ENCODE measurements at regions not wholly inside any gene's neighbourhood (a gene's known extent, or its start where the extent isn't known, plus 50 kb on each side); places are given as distances from the start of the nearest gene placed in this dataset.

DNA sequence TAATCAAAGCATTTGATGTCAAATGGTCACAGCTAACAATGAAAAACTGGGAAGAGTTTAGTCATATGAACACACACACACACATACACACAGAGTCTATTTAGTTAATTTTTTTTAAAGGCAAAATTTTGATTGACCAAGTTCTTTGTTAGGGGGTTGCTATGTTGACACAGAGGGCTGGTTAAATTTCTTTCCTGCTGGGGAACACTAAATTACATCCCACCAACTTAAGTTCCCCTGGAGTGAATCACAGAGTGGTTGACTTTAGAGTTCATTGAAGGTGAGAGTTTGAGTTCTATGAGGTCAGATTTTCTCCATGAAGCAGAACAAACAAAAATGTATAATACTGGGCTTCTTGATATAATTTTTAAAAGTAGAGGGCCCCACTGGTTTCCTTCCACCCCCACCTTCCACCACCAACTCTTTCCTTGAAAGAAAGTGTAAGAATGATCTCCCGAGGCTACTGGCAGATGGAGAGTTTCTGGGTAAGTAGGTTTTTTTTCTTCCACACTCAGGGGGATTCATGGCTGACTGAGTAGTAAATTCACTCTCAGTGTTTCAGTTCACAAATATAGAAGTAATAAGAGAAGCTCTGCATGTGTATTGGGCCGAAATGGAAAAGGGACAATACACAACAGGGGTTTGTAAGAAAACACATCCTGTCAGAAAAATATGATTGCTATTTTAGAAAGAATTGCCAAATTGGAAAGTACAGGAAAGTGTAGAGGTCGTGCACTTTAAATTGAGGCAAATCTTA is 917.0 kb upstream of the LCORL start:
- no peak for FAIRE-seq
- DNase-seq (ENCODE audit: insufficient read length, low spot score) = no peak

DNA sequence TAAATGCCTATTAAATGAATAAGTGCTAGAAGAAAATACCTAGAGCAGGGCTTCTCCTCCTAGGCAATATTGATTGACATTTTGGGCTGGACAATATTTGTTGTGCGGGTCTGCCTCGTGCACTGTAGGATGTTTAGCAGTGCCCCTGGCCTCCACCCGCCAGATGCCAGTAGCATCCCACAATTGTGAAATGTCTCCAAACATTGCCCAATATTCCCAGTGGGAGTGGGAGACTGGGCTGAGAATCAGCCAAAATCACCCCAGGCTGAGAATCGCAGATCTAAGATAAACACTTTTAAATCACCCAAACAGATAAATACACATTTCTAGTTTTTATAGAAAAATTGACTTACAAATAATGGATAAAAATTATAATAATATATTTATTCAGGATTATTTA is 916.2 kb upstream of the LCORL start:
- DNase-seq (ENCODE audit: insufficient read length, low spot score) = no peak
- FAIRE-seq = no peak

DNA sequence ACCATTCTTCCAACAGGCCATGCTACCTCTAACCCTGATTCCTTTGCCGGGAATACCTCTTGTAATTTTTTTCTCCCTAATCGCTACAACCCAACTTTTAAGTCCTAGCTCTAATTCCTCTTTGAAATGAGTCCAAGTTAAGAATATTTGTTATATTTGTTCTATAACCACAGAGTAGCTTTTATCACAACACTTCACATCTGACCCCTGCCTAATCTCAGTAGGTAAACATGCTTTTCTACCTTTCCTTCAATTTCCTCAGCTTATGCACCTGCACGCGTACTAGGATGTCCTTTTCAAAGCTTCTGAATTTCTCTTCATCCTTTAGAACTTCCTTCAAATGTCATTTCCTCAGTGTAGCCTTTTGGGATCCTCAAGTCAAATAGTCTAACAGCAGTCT is 915.5 kb upstream of the LCORL start:
- no peak for FAIRE-seq

DNA sequence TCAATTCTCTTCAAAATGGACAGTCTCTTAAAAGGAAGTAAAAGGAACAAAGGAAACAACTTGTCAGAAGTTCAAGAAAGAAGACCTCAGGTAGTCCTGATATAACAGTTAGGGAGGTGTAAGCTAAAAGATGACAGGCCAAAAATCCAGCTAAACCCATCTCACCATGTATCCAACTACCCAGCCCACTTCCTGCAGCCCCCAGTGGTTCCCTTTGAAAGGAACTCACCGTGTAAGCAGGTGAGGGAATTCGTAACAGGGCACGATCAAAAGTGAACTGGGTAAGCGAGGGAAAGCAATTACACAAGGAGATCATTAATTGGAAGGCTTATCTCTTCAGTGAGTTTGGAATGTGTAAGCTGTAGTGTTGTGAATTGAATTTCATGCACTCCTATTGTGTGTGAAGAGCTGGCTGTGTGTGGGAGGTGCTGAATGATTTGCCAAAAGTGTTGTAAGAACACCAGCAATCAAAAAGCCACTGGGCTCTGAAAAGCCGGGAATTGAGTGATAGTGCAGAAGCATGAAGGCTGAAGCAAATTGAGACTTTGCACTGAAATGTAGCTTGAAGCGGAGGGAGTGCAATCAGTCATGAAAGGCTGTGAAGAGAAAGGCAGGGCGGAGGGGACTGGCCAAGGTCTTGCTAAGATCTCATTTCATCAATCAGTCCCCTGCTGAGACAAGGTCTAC is 914.2 kb upstream of the LCORL start:
- DNase-seq (ENCODE audit: insufficient read length, low spot score) (no peak), FAIRE-seq (no peak)

More for the DNA sequence above, 915.5 kb upstream of the LCORL start:
- no peak for DNase-seq (ENCODE audit: insufficient read length, low spot score)

DNA sequence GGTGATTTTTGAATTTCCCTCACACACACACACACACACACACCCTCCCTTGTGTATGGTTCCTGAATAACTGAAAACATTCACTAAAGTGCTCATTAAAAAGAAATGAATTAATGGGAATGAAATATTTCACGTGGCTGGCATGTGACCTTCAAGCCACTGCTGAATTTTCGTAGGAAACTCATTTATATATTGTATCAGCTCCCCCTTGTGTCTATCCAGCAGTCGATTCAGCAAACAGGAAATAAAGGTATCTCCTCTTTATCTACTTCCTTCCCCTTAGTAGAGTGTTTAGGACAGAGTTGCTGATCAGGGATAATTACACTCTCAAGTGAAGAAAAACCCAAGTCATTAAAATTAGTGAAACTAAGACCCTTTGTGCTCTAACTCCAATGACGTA is 912.6 kb upstream of the LCORL start:
- FAIRE-seq (no peak), DNase-seq (ENCODE audit: insufficient read length, low spot score) (no peak)

DNA sequence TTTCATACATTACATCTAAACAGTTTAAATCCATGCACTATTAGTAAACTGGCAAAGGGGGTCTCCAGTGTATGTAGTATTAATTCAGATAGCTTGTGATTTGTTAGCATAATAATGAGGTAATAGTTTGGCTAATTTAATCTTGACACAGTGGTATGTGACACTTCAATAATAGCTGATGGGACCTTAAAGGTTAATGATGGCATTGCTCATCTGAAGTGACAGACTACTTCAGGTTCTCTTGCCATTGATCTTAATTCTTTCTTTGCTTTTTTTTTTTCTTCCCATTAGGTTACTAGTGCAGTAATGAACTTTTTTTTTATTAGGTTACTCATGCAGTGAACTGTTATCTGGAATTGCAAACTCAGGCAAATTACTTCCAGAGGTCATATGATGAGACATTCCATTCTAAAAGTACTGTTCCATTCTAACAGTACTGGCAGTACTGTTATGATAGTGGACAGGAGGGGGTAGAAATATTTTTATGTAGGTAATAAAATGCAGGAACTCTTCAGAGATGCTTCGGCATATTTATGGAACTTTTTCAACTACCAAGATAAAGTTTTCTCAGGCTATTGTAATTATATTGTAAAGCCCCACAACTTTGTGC is 911.3 kb upstream of the LCORL start:
- FAIRE-seq (no peak), DNase-seq (ENCODE audit: insufficient read length, low spot score) (no peak)

DNA sequence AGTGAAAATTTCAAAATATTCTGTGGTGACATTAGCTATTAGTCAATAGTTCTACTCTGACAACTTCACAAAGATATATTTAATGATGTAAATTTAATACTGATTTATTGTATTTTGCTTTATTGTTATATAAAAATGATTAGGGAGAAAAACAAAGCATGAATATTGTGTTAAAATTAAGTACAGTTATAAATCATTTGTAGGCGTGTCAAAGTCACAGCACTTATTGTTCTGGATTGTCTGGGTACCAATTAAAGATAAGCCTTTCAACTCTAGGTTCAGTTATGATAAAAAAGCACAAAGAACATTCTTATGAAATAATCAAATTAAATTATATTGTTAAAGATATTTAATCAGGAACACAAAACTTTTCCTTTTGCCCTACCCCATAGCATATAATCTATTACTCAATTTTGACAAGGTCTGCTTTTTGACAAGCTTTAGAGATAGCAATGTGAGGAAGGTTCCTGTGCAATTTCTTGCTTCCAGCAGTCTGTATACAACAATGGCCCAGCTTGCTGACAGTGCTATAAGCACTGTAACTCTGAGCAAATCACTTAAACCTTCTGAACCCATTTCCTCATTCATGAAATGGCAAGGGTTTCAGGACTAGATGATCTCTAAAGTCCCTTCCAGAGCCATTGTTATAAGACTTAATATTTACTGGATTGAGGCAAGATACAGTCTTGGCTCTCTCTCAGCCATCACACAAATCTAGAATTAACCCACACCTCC is 910.3 kb upstream of the LCORL start:
- DNase-seq (ENCODE audit: insufficient read length, low spot score) = no peak
- FAIRE-seq = no peak

DNA sequence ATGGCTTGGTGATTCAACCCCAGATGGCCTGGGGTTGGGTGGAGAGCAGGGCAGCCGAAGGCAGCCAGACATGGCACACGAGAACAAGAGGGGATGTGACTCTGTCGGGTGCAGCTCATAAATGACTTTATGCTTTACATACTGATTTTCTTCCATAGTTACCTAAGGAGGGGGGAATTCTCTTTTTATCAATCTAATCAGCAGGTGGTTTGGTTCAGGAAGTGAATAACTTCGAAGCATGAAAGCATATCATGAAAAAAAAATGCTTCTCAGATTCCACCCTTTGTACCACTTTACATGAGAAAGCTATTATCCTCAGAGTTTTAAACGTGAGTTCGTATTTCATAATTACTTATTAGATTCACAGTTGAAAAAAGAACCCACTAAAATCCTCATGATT is 908.9 kb upstream of the LCORL start:
- no peak for FAIRE-seq

DNA sequence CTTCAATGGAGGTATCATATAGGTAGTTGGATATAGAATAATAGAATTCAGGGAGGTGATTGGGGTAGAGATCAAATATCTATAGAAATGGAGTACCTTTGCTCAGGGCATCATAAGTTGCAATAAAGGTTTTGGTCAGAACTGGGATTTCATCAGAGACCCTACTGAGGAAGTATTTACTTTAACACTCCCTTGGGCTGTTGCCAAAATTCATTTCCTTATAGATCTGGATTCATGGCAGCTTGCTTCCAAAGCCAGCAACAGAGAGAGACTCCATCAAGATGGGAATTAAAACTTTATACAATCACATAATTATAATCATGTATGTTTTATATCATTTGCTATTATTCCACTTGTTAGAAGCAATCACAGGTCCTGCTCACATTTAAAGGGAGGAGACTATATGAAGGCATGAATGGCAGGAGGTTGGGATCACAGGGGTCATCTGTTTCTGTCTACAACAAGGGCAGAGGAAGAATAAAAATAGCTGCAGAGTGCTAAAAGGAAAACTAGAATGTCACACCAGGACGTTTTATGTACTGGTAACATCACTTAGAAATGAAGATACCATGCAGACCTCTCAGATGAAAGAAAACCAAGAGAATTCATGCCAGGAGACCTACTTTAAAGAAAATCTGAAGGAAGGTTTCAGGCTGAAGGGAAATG is 902.1 kb upstream of the LCORL start:
- DNase-seq (ENCODE audit: insufficient read length, low spot score) (no peak), FAIRE-seq (no peak)

More for the DNA sequence above, 908.9 kb upstream of the LCORL start:
- DNase-seq (ENCODE audit: insufficient read length, low spot score) = no peak

DNA sequence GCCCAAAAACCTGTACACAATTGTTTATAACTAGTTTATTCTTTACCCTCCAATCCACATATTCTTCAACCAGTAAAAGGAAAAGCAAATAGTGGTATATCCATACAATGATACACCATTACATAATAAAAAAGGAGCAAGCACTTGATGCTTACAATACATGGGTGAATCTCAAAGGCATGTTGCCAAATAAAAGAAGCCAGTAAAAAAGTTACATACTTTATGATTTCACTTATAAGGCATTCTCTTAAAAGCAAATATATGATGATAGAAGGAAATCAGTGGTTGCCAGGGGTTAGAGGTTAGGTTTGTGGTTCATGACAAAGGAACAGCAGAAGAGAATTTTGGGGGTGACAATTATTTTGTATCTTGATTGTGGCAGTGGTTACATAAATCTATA is 896.1 kb upstream of the LCORL start:
- DNase-seq (ENCODE audit: insufficient read length, low spot score) (no peak), FAIRE-seq (no peak)

DNA sequence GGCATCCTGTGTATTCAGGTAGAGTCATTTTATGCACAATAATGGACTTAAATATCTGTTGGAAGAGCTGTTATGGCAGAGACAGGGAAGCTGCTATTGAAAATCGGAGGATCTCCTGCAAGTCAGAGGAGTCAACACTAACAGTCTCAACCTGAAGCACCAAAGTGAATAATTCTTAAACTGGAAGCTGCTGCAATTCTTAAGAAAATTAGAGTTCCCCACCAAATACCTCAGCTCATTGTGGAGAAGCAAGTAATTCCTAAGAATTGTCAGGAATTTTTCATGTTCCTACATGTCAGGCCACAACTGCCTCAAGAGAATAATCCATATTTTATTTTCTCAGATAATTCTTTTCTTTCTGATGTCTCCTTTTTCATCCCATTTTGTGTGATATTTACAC is 892.6 kb upstream of the LCORL start:
- no peak for DNase-seq (ENCODE audit: insufficient read length, low spot score)
- FAIRE-seq = no peak

DNA sequence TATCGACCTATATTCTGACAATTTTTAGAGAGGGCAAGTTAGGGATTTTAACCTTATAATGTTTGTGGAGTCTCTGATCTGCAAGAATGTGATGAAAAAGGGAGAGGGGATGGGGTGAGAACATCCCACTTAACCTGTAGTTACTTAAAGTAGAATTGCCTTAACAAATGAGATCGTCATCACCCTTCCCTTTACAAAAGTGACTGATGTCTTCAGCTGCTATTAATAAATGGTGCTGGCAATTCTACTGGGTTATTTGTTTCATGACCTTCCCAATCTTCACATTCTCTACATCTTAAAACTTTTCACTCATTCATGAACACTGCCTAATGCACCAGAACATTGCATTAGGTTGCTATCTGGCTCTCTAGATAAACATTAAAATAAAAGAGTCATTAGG is 873.4 kb upstream of the LCORL start:
- FAIRE-seq (no peak), DNase-seq (ENCODE audit: insufficient read length, low spot score) (no peak)

DNA sequence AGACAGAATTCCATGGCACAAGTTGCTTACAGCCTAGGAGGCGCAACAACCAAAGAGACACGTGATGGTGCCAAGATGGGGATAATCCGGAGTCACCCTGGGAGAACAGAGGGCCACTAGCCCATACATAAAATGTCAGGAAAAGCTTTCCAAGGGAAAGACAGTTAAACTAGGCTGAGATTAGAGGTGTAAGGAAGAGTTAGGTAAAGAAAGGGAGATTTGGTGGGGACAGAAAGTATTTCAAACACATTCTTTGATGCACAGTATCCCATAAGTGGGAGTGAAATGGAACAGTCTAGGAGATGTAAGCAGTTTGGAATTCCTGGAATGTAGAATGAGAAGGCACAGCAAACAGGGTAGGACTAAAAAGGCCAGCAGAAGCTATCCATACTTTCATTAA is 860.9 kb upstream of the LCORL start:
- DNase-seq (ENCODE audit: insufficient read length, low spot score) (no peak), FAIRE-seq (no peak)

DNA sequence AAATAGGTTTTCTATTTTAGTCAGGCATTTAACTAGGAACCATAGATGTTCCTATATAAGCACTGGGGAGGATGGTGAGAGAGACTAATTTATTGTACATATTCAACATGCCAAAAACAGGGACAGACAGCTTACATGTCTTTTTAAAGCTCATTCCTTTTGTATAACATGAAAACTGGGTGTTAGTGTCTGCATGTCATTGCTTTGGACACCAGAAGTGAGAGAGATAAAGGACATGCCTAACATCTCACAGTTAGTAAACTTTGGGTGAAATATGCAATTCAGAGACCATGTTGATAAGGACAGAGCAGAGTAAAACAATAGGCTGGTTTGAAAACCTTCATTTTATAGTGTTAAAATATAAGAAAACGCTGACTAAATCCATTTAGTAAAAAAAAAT is 860.0 kb upstream of the LCORL start:
- DNase-seq (ENCODE audit: insufficient read length, low spot score) (no peak), FAIRE-seq (no peak)

DNA sequence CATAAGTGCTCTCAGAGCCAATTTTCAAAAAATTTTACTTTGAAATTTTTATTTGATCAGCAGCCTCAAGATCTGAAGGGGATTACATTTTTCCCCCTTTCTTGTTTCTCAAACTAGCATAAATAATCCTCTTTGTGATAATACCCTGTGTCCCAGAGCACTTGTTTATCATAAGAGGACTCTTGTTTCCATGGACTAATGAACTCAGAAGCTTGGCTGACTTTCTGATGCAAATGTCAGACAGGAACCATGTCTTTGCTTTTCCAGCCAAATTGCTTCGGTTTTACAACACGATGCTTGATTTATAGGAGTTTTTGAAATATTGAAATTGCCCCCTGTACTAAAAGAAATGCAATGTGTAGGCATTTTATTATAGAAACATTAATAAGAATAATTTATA is 859.3 kb upstream of the LCORL start:
- FAIRE-seq (no peak), DNase-seq (ENCODE audit: insufficient read length, low spot score) (no peak)

DNA sequence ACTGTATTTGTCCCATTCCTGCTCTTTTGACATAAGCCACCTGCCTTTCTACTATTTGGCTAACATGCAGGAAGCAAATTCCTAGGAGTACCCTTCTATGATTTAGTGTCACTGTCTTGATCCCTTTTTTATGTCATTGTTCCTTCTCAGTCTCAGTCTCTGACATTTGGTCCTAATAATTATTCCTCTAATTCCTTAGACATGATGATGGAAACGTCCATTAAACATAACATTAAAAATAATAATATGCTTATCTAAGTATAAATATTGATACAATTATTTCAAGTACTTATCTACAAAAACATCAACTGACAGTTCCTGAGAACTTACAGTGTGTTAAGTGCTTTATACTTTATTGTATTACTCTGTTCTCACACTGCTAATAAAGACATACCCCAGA is 857.0 kb upstream of the LCORL start:
- DNase-seq (ENCODE audit: insufficient read length, low spot score) (no peak), FAIRE-seq (no peak)

DNA sequence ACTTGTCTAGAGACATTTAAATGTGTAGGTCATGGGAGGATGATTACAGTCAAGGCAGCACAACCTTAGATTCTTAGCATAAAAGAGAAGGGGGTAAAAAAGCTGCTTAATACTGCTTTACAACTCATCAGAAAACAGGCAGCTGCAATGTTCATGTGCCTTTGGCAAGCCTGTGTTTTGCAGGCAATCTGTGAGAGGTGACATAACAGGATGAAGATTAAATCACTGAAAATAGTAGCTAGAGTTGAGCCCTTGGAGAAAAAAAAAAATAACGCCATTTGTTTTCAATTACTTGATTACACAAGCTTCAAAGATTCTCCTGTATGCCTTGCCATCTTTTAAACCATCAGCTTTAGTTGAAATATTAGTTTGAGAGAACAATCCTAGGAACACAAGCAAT is 847.6 kb upstream of the LCORL start:
- no peak for DNase-seq (ENCODE audit: insufficient read length, low spot score)
- FAIRE-seq = no peak

DNA sequence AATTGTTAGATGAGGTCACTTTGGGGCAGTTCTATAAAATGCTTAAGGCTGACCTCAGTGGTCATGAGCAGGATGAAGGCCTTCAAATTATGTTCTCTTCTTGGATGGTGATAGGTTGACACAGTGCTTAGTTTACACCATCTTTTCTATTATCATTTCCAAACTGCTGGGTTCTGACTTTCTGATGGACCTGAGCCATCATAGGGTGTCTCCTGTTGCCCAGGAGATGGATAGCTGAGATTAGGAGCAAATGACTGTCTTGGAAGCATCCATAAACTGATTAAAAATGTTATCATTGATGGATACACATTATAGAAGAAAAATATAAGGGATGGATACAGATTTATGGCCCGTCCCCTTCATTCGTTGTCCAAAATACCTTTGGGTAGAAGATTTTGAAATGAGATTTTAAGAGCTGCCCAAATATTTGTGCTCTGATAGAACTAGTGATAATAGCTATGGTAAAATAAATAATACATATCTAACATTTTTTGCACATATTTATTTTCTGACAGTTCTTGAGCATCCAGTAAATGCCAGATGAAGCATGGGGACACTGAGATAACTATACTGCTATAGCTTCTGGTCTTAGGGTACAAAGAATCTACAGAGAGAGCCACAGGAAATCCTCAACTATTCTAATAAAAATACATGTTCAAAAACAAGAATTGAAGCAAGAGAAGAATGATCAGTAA is 839.4 kb upstream of the LCORL start:
- FAIRE-seq (no peak), DNase-seq (ENCODE audit: insufficient read length, low spot score) (no peak)

DNA sequence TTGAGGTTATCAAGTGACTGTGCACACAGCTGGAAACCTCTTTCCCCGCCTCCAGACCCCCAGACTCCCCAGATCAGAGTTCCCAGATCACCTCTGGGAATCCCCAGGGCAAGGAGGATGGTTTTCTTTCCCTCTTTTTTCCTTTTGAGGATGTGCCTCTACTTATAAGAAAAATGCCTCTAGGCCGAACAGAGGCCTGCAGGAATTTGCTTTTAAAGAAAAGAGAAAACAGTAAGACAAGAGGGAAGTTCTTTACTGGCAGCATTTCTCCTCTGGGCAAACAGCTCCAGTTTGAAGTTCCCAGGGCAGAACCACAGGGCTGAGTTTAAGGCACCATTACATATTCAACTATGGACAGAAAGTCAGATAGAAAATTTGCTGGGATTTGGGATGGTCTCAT is 837.9 kb upstream of the LCORL start:
- DNase-seq (ENCODE audit: insufficient read length, low spot score) = no peak
- no peak for FAIRE-seq

DNA sequence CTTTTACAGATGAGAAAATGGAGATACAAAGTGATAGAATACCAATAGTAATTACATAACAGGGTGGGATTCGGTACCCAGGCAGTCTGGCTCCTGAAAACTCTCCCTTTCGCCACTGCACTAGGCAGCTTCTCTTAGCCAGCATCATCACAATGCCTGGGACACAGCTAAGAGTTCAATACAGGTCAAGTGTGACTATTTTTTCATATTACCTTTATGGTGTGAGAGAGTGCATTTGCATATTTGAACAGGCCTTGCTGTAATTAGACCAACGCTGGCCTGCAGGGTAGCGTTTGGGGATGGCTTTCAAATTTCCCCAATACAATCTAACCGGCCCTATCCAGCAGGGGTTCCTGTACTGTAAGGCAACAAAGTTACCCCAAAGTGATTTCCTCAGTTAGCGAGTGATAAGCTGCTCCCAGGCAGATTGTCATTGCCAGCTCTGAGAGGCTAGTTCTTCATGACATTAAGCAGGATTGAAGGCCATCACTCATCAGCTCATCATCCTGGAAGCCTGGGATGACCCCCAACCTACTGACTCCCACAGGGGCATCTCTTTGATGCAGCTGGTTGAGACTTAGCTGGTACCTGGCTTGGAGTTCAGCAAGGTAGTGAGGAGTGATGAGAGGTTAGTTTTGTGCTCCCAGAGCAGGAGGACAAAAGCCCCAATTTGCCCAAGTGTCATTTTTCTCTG is 836.8 kb upstream of the LCORL start:
- FAIRE-seq (no peak), DNase-seq (ENCODE audit: insufficient read length, low spot score) (no peak)
